ENCODE measurements at regions not wholly inside any gene's neighbourhood (a gene's known extent, or its start where the extent isn't known, plus 50 kb on each side); places are given as distances from the start of the nearest gene placed in this dataset.

- ATAC-seq (ENCODE audit: low read depth): peak; percentile 6
- POLR2A ChIA-PET (ENCODE audit: unreplicated experiment): no interaction called here
- H3K23ac ChIP-seq (ENCODE audit: low read depth, low read length): peak overlapping the region; percentile 41
Measured at GRCh38 chr6:137779982-137780381, 87.1 kb upstream of the TNFAIP3 start.

More at GRCh38 chr6:137779982-137780381, 87.1 kb upstream of the TNFAIP3 start:
- Histone ChIP-seq H3K4ac (ENCODE audit: low read depth, low read length) (peak overlapping the region; percentile 88), H3K56ac (ENCODE audit: extremely low read depth, insufficient read depth, low read length) (peak overlapping the region; percentile 80; the same call in 1 of the 2 replicates), H2BK120ac (ENCODE audit: low read depth, low read length) (peak overlapping the region; percentile 88), H3K36me3 (ENCODE audit: control insufficient read depth, insufficient read depth, low read length) (no peaks in the 10 kb centered on the region), H3K4me3 (ENCODE audit: insufficient read depth, low read depth, low read length) (no peak overlapping the region), H3K9ac (ENCODE audit: low read depth, low read length) (no peak overlapping the region; the same call in 1 of the 2 replicates), H4K8ac (ENCODE audit: low read depth in 2 of 2, low read length in 2 of 2) (peak overlapping the region; percentile 83 to 87), H2BK20ac (ENCODE audit: low read depth, low read length) (peak overlapping the region; percentile 76), H4K5ac (ENCODE audit: low read depth, low read length) (peak overlapping the region; percentile 94), H3K18ac (ENCODE audit: low read depth, low read length) (peak overlapping the region; percentile 92), H4K91ac (ENCODE audit: insufficient read depth, low read depth, low read length) (peak overlapping the region; percentile 79), H2AFZ (replicated peaks; ENCODE audit: low read length, poor library complexity) (peak overlapping the region; percentile 18), H3K4me2 (ENCODE audit: low read depth, low read length) (peak overlapping the region; percentile 17; the same call in 1 of the 2 replicates), H3K27ac (ENCODE audit: insufficient read depth, low read length) (peak overlapping the region; percentile 92), H2BK5ac (ENCODE audit: low read depth, low read length, poor library complexity, severe bottlenecking) (peak overlapping the region; percentile 95), H2AK5ac (ENCODE audit: low read depth, low read length) (peak overlapping the region; percentile 87; the same call in 1 of the 2 replicates), H3K9me1 (ENCODE audit: insufficient read depth, low read length) (peaks cover 11% of the 10 kb centered on the region; the same call in 1 of the 2 replicates), H2AK9ac (replicated peaks; ENCODE audit: low read depth, low read length, poor library complexity) (no peak overlapping the region), H2BK15ac (ENCODE audit: low read depth, low read length) (peak overlapping the region; percentile 85; the same call in 2 of the 3 replicates), H3K79me1 (ENCODE audit: low read depth in 1 of 2, low read length in 2 of 2) (no peaks in the 10 kb centered on the region), H3K9me3 (ENCODE audit: control insufficient read depth, insufficient read depth, low read length) (no peaks in the 10 kb centered on the region), H3K4me1 (ENCODE audit: control insufficient read depth, insufficient read depth, low read length) (peaks cover 23% of the 10 kb centered on the region), H4K20me1 (ENCODE audit: insufficient read depth, low read length) (no peaks in the 10 kb centered on the region), H3K14ac (replicated peaks; ENCODE audit: low read depth, low read length) (peak overlapping the region; percentile 79), H3K27me3 (ENCODE audit: control insufficient read depth, insufficient read depth, low read length) (no peaks in the 10 kb centered on the region)
- DNase-seq: no peak
- BruUV-seq (replicated peaks): no TSS peak
- intact Hi-C loops (cut with micrococcal nuclease): no loop called here
- no peak for TF ChIP-seq RFX5 (IDR thresholded peaks at IDR 0.05; ENCODE audit: low read depth, low read length)
- no peak for TF ChIP-seq SMC3 (IDR thresholded peaks at IDR 0.05; ENCODE audit: low read depth, low read length)
- TF ChIP-seq MAFK (IDR thresholded peaks at IDR 0.05; ENCODE audit: low read depth, low read length): no peak
- no peak for TF ChIP-seq NFE2L2 (IDR thresholded peaks at IDR 0.05; ENCODE audit: low read depth, low read length)
- no peak for TF ChIP-seq FOS (IDR thresholded peaks at IDR 0.05; ENCODE audit: low read depth, low read length)
- in situ Hi-C loops (cut with MboI; ENCODE audit: low sequenced_read_pairs): no loop called here
- WGBS, 2 experiments (ENCODE audit: extremely low coverage in 2 of 2, insufficient read length in 1 of 2): no CpG with 5 or more reads among the region's 3 CpGs
- dilution Hi-C loops (cut with HindIII; ENCODE audit: low sequenced_read_pairs, unreplicated experiment): no loop called here
- CTCF ChIA-PET: interaction anchor here (1.4 kb wide), 1 partner anchor 87 kb away, joined by 4 read pairs; the partner anchor contains the start of gene TNFAIP3
